Nephron (organoid): ENCODE measurements at regions not wholly inside any gene's neighbourhood (a gene's known extent, or its start where the extent isn't known, plus 50 kb on each side); places are given as distances from the start of the nearest gene placed in this dataset.

Experiments used
- H3K27ac Mint-ChIP-seq, 3 experiments: 2 replicates each; pipeline ENCODE4 v1.8.0; 2020; ENCODE audit warnings: mixed read lengths in 3 of 3, mild to moderate bottlenecking in 2 of 3, moderate library complexity in 1 of 3
- H3K27me3 Mint-ChIP-seq: 2 replicates; pipeline ENCODE4 v1.8.0; 2021; ENCODE audit warnings: low read depth, mild to moderate bottlenecking, moderate library complexity, mixed read lengths
- H3K36me3 Mint-ChIP-seq: 2 replicates; pipeline ENCODE4 v1.8.0; 2020; ENCODE audit warnings: low read depth, mixed read lengths
- H3K4me1 Mint-ChIP-seq: 2 replicates; pipeline ENCODE4 v1.8.0; 2020; ENCODE audit warnings: mixed read lengths
- H3K4me3 Mint-ChIP-seq, 3 experiments: 2 replicates each; pipeline ENCODE4 v1.8.0; 2020; ENCODE audit warnings: mild to moderate bottlenecking in 3 of 3, mixed read lengths in 3 of 3, moderate library complexity in 2 of 3
- H3K9me3 Mint-ChIP-seq: 2 replicates; pipeline ENCODE4 v1.8.0; 2020; ENCODE audit warnings: mixed read lengths
- TF ChIP-seq, protein P1 (sequence below), 3 experiments: fragments of 200-600 bp; sonication (generic); IDR thresholded peaks; one replicate each; pipeline ENCODE4 v1.5.0; 2021; ENCODE audit warnings: antibody characterized with exemption in 3 of 3; ENCODE audit not compliant: unreplicated experiment in 3 of 3

DNA sequence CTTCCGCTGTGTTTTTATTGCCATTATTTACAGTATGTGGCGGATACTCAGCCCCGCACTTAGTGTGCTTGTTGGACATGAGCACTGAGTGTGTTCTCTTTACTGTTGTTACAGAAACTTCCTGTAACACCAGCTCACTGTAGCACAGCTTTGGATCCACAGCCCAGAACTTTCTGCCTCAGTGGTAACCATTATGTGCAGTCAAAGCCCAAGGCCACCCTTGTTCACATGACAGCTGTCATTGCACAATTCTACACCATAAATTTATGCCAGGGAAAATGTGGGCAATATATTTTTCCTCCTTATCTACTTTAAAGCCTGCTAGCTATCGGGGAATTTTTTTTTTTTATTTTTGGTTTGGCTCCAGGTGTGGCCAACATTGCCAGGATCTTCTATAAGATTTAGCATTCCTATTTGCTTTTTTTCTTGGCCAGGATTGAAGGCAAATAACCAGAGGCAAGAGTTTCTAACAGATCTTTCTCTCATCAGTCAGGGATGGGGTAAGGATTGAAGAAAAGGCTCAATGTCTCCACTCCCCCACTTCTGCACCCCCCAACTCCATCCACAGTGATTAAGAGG lies 176.0 kb upstream of the PELI2 start:
- Mint-ChIP-seq H3K4me3 (no peak overlapping the region), H3K27ac (no peak overlapping the region)

DNA sequence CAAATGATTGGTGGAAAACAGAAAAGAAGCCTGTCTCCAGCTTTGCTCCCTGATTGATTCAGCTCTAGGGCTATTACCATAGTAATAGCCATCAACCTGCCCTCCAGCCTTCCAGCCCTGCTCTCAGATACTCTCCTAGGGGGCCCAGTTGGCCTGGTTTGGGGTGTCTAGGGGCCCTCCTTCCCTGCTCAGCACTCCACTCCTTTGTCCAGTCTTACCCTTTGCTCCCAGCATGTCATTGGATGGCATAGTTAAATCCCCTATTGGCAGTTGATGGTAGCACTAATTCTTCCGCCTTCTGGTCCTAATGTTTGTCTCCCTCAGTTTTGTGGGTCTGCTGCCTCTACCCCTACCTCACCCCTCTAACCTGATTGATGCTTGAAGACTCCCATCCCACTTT lies 175.4 kb upstream of the PELI2 start:
- Mint-ChIP-seq H3K27ac (no peak overlapping the region), H3K9me3 (peaks cover 2% of the 10 kb centered on the region), H3K4me1 (no peaks in the 10 kb centered on the region), H3K36me3 (no peaks in the 10 kb centered on the region), H3K27me3 (no peaks in the 10 kb centered on the region), H3K4me3 (no peak overlapping the region)
- TF ChIP-seq, protein P1, sequence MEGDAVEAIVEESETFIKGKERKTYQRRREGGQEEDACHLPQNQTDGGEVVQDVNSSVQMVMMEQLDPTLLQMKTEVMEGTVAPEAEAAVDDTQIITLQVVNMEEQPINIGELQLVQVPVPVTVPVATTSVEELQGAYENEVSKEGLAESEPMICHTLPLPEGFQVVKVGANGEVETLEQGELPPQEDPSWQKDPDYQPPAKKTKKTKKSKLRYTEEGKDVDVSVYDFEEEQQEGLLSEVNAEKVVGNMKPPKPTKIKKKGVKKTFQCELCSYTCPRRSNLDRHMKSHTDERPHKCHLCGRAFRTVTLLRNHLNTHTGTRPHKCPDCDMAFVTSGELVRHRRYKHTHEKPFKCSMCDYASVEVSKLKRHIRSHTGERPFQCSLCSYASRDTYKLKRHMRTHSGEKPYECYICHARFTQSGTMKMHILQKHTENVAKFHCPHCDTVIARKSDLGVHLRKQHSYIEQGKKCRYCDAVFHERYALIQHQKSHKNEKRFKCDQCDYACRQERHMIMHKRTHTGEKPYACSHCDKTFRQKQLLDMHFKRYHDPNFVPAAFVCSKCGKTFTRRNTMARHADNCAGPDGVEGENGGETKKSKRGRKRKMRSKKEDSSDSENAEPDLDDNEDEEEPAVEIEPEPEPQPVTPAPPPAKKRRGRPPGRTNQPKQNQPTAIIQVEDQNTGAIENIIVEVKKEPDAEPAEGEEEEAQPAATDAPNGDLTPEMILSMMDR (IDR thresholded peaks at IDR 0.05; ENCODE audit: unreplicated experiment in 3 of 3): no peak

More for the DNA sequence above, 176.0 kb upstream of the PELI2 start:
- H3K27me3 Mint-ChIP-seq: no peaks in the 10 kb centered on the region
- peaks cover 2% of the 10 kb centered on the region for H3K9me3 Mint-ChIP-seq
- TF ChIP-seq, protein P1 (IDR thresholded peaks at IDR 0.05; ENCODE audit: unreplicated experiment in 3 of 3): no peak
- H3K4me1 Mint-ChIP-seq: no peaks in the 10 kb centered on the region
- no peaks in the 10 kb centered on the region for H3K36me3 Mint-ChIP-seq

DNA sequence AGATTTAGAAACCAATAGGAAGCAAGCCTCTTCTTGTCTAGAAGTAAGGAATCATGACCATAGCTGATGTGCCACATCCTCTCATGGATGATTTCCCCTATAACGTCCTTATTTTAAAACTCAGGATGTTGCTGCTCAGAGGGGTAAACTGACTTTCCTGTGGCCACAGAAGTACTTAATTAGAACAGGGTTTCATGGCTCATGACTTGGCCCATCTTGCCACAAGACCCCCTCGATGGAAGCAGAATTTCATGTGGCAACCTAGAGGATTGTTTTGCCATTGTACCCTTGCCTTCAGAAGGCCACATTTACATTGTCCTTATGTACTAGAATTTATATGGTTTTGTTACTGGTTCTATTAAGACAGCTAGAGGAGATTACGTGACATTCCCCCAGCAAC lies 173.5 kb upstream of the PELI2 start:
- no peak overlapping the region for H3K4me3 Mint-ChIP-seq
- H3K36me3 Mint-ChIP-seq: no peaks in the 10 kb centered on the region
- H3K4me1 Mint-ChIP-seq: no peaks in the 10 kb centered on the region
- H3K27me3 Mint-ChIP-seq: no peaks in the 10 kb centered on the region
- H3K9me3 Mint-ChIP-seq: no peaks in the 10 kb centered on the region
- TF ChIP-seq, protein P1 (IDR thresholded peaks at IDR 0.05; ENCODE audit: unreplicated experiment in 3 of 3): no peak
- no peak overlapping the region for H3K27ac Mint-ChIP-seq

DNA sequence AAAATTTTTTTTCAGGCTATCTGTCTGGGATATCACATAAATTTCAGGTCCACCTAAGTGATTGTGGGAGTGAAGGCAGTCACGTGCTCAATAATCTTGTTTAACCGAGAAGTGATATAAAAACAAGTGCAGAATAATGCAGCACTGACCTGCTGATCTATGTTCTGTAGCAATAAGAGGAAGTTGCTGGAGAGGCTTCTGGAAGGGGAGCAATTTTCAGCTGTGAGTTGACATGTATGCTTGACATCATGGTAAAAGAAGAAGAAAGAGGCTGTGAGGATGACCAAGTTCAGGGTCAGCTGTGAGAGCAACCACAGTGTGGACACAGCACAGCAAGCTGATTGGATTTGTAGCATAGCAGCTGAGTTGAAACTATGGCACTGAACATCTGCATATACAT lies 172.0 kb upstream of the PELI2 start:
- Mint-ChIP-seq H3K9me3 (no peaks in the 10 kb centered on the region), H3K27me3 (no peaks in the 10 kb centered on the region), H3K4me3 (no peak overlapping the region), H3K4me1 (no peaks in the 10 kb centered on the region), H3K27ac (no peak overlapping the region), H3K36me3 (no peaks in the 10 kb centered on the region)
- TF ChIP-seq, protein P1 (IDR thresholded peaks at IDR 0.05; ENCODE audit: unreplicated experiment in 3 of 3): no peak

DNA sequence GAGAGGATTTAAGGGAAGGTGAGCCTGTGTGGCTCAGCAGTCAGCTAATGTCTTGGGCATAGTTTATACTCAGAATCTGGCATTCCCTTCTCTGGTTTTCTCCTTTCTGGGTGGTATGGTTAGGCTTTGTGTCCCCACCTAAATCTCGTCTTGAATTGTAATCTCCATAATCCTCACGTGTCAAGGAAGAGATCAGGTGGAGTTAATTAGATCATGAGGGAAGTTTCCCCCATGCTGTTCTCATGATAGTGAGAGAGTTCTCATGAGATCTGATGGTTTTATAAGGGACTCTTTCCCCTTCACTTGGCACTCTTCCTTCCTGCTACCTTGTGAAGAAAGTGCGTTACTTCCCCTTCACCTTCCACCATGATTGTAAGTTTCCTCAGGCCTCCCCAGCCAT lies 169.8 kb upstream of the PELI2 start:
- Mint-ChIP-seq H3K27me3 (no peaks in the 10 kb centered on the region), H3K4me3 (no peak overlapping the region), H3K27ac (no peak overlapping the region), H3K9me3 (no peaks in the 10 kb centered on the region), H3K4me1 (no peaks in the 10 kb centered on the region), H3K36me3 (no peaks in the 10 kb centered on the region)
- TF ChIP-seq, protein P1 (IDR thresholded peaks at IDR 0.05; ENCODE audit: unreplicated experiment in 3 of 3): no peak

DNA sequence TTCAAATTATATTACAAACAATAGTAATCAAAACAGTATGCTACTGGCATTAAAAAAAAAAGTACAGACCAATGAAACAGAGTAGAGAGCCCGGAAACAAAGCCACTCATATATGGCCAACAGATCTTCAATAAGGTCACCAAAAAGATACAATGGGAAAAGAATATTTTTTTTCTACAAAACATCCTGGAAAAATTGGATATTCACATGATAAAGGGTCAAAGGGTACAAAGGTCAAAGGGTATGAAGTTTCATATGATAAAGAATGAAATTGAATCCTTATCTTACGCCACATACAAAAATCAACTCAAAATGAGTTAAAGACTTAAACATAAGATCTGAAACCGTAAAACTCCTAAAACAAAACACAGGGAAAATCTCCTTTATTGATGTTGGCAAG lies 168.5 kb upstream of the PELI2 start:
- TF ChIP-seq, protein P1 (IDR thresholded peaks at IDR 0.05; ENCODE audit: unreplicated experiment in 3 of 3): no peak
- Mint-ChIP-seq H3K9me3 (no peaks in the 10 kb centered on the region), H3K4me3 (no peak overlapping the region), H3K27ac (no peak overlapping the region), H3K4me1 (no peaks in the 10 kb centered on the region), H3K27me3 (no peaks in the 10 kb centered on the region), H3K36me3 (no peaks in the 10 kb centered on the region)
